DOHH2 (cell line): ENCODE measurements at regions not wholly inside any gene's neighbourhood (a gene's known extent, or its start where the extent isn't known, plus 50 kb on each side); places are given as distances from the start of the nearest gene placed in this dataset.

Source experiments
- H3F3A ChIP-seq: fragments of 200-600 bp; sonication (generic), shearing (Covaris generic); 2 replicates; pipeline ENCODE4 v1.6.0; 2016; ENCODE audit warnings: antibody characterized with exemption, mild to moderate bottlenecking; ENCODE audit not compliant: control insufficient read depth, insufficient read depth
- H3K27ac ChIP-seq: fragments of 200-600 bp; sonication (generic); 2 replicates; pipeline ENCODE4 v1.5.1; 2014; ENCODE audit warnings: low read depth, mild to moderate bottlenecking, low read length, moderate library complexity
- H3K27me3 ChIP-seq: fragments of 200-600 bp; sonication (generic); 2 replicates; pipeline ENCODE4 v1.6.1; 2014; ENCODE audit warnings: mild to moderate bottlenecking, low read length, mixed read lengths; ENCODE audit not compliant: control insufficient read depth
- H3K36me3 ChIP-seq: fragments of 200-600 bp; sonication (generic); 2 replicates; pipeline ENCODE4 v1.6.1; 2014; ENCODE audit warnings: mild to moderate bottlenecking, low read length, moderate library complexity, mixed read lengths; ENCODE audit not compliant: control insufficient read depth
- H3K4me1 ChIP-seq: fragments of 200-600 bp; sonication (generic); 2 replicates; pipeline ENCODE4 v1.6.1; 2014; ENCODE audit warnings: mild to moderate bottlenecking, low read length, mixed read lengths; ENCODE audit not compliant: control insufficient read depth
- H3K4me2 ChIP-seq: fragments of 200-600 bp; sonication (generic); 2 replicates; pipeline ENCODE4 v1.6.0; 2014; ENCODE audit warnings: mild to moderate bottlenecking, low read length, moderate library complexity
- H3K4me3 ChIP-seq: fragments of 200-600 bp; sonication (generic); 2 replicates; pipeline ENCODE4 v1.5.1; 2014; ENCODE audit warnings: mild to moderate bottlenecking, low read length, mixed read lengths
- H3K79me2 ChIP-seq: fragments of 200-600 bp; sonication (generic); 2 replicates; pipeline ENCODE4 v1.6.1; 2014; ENCODE audit warnings: mild to moderate bottlenecking, low read length, mixed read lengths; ENCODE audit not compliant: control insufficient read depth
- H3K9me2 ChIP-seq: fragments of 200-600 bp; sonication (generic); replicated peaks from 2 replicates; pipeline ENCODE4 v1.6.1; 2014; ENCODE audit warnings: mild to moderate bottlenecking, low read length, mixed read lengths; ENCODE audit not compliant: control insufficient read depth
- H3K9me3 ChIP-seq: fragments of 200-600 bp; sonication (generic); 2 replicates; pipeline ENCODE4 v1.6.1; 2014; ENCODE audit warnings: antibody characterized with exemption, low read length, mixed read lengths; ENCODE audit not compliant: control insufficient read depth, insufficient read depth
- H4K20me1 ChIP-seq: fragments of 200-600 bp; sonication (generic); 2 replicates; pipeline ENCODE4 v1.6.0; 2014; ENCODE audit warnings: low read depth, mild to moderate bottlenecking, antibody characterized with exemption, low read length, moderate library complexity; ENCODE audit not compliant: control insufficient read depth, insufficient read depth
- CTCF ChIP-seq: fragments of 200-600 bp; sonication (generic); IDR thresholded peaks from one replicate; pipeline ENCODE4 v1.5.1; 2014; ENCODE audit warnings: antibody characterized with exemption, mild to moderate bottlenecking, low read depth, low read length; ENCODE audit not compliant: poor library complexity, severe bottlenecking
- EZH2phosphoT487 ChIP-seq: fragments of 200-600 bp; sonication (generic); IDR thresholded peaks from 2 replicates; pipeline ENCODE4 v1.6.1; 2017; ENCODE audit warnings: borderline replicate concordance, mild to moderate bottlenecking, antibody characterized with exemption, low read length, moderate library complexity, mixed read lengths

- Histone ChIP-seq H3K4me3 (no peak overlapping the region), H3K27ac (no peak overlapping the region), H3K79me2 (no peaks in the 10 kb centered on the region), H3K4me2 (no peak overlapping the region), H3F3A (no peaks in the 10 kb centered on the region), H4K20me1 (no peaks in the 10 kb centered on the region), H3K9me3 (no peaks in the 10 kb centered on the region), H3K36me3 (no peaks in the 10 kb centered on the region), H3K4me1 (no peaks in the 10 kb centered on the region), H3K9me2 (no peaks in the 10 kb centered on the region), H3K27me3 (no peaks in the 10 kb centered on the region)
- no peak for TF ChIP-seq EZH2phosphoT487
- no peak for TF ChIP-seq CTCF
Observed at GRCh38 chr17:14776791-14777190, 475.9 kb downstream of the HS3ST3B1 start.

GRCh38 chr17:14775731-14776492 is 475.0 kb downstream of the HS3ST3B1 start:
- H3K9me2 ChIP-seq, result no peaks in the 10 kb centered on the region
- no peaks in the 10 kb centered on the region for H3K4me1 ChIP-seq
- no peak overlapping the region for H3K27ac ChIP-seq
- H3K9me3 ChIP-seq, result no peaks in the 10 kb centered on the region
- no peak overlapping the region for H3K4me2 ChIP-seq
- H3K79me2 ChIP-seq, result no peaks in the 10 kb centered on the region
- H4K20me1 ChIP-seq, result no peaks in the 10 kb centered on the region
- H3K4me3 ChIP-seq, result no peak overlapping the region
- H3K36me3 ChIP-seq, result no peaks in the 10 kb centered on the region
- TF ChIP-seq EZH2phosphoT487 (no peak), CTCF (no peak)
- no peaks in the 10 kb centered on the region for H3K27me3 ChIP-seq
- H3F3A ChIP-seq, result no peaks in the 10 kb centered on the region

GRCh38 chr17:14774774-14775173 is 473.9 kb downstream of the HS3ST3B1 start:
- H3K9me3 ChIP-seq, result no peaks in the 10 kb centered on the region

More at GRCh38 chr17:14774774-14775173, 473.9 kb downstream of the HS3ST3B1 start:
- Histone ChIP-seq H3K36me3 (no peaks in the 10 kb centered on the region), H4K20me1 (no peaks in the 10 kb centered on the region), H3K4me3 (no peak overlapping the region), H3K79me2 (no peaks in the 10 kb centered on the region), H3K4me2 (no peak overlapping the region), H3F3A (no peaks in the 10 kb centered on the region), H3K27ac (no peak overlapping the region), H3K27me3 (no peaks in the 10 kb centered on the region), H3K4me1 (no peaks in the 10 kb centered on the region), H3K9me2 (no peaks in the 10 kb centered on the region)
- TF ChIP-seq CTCF, result no peak
